ENCODE measurements at regions not wholly inside any gene's neighbourhood (a gene's known extent, or its start where the extent isn't known, plus 50 kb on each side); places are given as distances from the start of the nearest gene placed in this dataset.

DNA sequence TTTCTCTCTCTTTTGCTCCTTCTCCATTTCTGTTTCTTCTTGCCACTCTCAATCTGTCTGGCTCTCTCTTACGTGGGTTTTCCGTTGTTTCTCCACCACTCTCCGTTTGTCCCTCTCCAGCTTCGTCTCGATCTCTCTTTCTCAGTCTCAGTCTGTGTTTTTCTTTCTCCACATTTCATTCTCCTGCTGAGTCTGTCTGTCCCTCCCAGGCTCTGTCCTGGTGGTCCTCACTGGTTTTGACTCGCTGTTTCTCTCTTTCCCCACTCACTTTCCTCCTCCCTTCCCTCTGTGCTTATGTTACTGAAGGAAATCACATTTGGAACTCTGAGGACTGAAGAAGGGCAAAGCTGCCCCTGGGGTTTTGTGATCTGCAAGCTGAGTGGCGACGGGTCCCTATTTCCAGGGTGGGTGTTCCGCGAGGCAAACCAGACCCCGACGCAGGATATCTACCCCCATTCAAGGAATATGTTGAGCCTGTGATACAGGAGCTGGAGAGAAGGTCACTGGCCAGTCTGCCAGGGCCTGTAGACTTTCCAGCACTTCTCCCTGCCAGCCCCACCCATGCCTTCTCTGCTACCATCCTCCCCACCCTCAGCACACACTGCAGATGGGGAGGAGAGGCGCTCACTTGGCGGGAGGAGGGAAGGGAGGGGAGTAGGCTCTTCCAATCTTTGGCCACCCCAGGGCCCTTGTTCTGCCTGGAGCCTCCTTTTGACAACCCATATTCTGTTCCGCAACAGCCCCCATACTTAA lies 102.7 kb upstream of the MAP1LC3B2 start:
- intact Hi-C loops (cut with micrococcal nuclease): no loop called here
- TF ChIP-seq, protein P1, sequence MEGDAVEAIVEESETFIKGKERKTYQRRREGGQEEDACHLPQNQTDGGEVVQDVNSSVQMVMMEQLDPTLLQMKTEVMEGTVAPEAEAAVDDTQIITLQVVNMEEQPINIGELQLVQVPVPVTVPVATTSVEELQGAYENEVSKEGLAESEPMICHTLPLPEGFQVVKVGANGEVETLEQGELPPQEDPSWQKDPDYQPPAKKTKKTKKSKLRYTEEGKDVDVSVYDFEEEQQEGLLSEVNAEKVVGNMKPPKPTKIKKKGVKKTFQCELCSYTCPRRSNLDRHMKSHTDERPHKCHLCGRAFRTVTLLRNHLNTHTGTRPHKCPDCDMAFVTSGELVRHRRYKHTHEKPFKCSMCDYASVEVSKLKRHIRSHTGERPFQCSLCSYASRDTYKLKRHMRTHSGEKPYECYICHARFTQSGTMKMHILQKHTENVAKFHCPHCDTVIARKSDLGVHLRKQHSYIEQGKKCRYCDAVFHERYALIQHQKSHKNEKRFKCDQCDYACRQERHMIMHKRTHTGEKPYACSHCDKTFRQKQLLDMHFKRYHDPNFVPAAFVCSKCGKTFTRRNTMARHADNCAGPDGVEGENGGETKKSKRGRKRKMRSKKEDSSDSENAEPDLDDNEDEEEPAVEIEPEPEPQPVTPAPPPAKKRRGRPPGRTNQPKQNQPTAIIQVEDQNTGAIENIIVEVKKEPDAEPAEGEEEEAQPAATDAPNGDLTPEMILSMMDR (IDR thresholded peaks at IDR 0.05; ENCODE audit: unreplicated experiment): no peak
- ChIA-PET POLR2A (no interaction called here), CTCF (no interaction called here)
- Mint-ChIP-seq H3K27ac (ENCODE audit: low read depth, unreplicated experiment) (peak overlapping the region; percentile 40), H3K4me3 (ENCODE audit: unreplicated experiment) (no peak overlapping the region), H3K36me3 (ENCODE audit: insufficient read depth, unreplicated experiment) (peaks cover 5% of the 10 kb centered on the region), H3K27me3 (ENCODE audit: insufficient read depth, unreplicated experiment) (no peaks in the 10 kb centered on the region), H3K4me1 (ENCODE audit: insufficient read depth, unreplicated experiment) (peaks cover 17% of the 10 kb centered on the region), H3K9me3 (ENCODE audit: unreplicated experiment) (no peaks in the 10 kb centered on the region)
- BruUV-seq (replicated peaks): no TSS peak
- no peak for DNase-seq (ENCODE audit: unreplicated experiment)

DNA sequence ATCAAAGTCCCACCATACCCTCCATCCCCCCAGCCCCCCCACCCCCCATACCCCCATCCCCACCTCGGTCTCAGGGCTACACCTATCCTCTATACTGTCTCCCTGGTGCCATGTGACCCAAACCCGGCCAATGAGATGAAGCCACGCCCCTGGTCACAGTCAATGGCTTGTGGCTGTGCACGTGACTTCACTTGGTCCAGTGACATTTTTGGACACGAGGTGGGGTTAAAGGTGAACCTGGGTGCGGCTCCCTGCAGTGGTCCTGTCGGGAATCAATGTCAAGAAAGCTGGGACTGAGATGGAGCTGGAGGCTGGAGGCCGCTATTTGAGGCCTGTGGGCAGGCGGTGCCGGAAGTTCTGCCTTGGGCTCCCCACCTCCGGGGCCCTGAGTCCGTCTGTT lies 100.7 kb upstream of the MAP1LC3B2 start:
- BruUV-seq (replicated peaks): no TSS peak
- no peaks in the 10 kb centered on the region for H3K9me3 Mint-ChIP-seq (ENCODE audit: unreplicated experiment)
- intact Hi-C loops (cut with micrococcal nuclease): no loop called here
- H3K27ac Mint-ChIP-seq (ENCODE audit: low read depth, unreplicated experiment): no peak overlapping the region
- POLR2A ChIA-PET: no interaction called here
- DNase-seq (ENCODE audit: unreplicated experiment): no peak
- H3K27me3 Mint-ChIP-seq (ENCODE audit: insufficient read depth, unreplicated experiment): no peaks in the 10 kb centered on the region
- CTCF ChIA-PET: no interaction called here
- TF ChIP-seq, protein P1 (IDR thresholded peaks at IDR 0.05; ENCODE audit: unreplicated experiment): no peak
- no peak overlapping the region for H3K4me3 Mint-ChIP-seq (ENCODE audit: unreplicated experiment)
- peaks cover 17% of the 10 kb centered on the region for H3K4me1 Mint-ChIP-seq (ENCODE audit: insufficient read depth, unreplicated experiment)
- peaks cover 5% of the 10 kb centered on the region for H3K36me3 Mint-ChIP-seq (ENCODE audit: insufficient read depth, unreplicated experiment)

DNA sequence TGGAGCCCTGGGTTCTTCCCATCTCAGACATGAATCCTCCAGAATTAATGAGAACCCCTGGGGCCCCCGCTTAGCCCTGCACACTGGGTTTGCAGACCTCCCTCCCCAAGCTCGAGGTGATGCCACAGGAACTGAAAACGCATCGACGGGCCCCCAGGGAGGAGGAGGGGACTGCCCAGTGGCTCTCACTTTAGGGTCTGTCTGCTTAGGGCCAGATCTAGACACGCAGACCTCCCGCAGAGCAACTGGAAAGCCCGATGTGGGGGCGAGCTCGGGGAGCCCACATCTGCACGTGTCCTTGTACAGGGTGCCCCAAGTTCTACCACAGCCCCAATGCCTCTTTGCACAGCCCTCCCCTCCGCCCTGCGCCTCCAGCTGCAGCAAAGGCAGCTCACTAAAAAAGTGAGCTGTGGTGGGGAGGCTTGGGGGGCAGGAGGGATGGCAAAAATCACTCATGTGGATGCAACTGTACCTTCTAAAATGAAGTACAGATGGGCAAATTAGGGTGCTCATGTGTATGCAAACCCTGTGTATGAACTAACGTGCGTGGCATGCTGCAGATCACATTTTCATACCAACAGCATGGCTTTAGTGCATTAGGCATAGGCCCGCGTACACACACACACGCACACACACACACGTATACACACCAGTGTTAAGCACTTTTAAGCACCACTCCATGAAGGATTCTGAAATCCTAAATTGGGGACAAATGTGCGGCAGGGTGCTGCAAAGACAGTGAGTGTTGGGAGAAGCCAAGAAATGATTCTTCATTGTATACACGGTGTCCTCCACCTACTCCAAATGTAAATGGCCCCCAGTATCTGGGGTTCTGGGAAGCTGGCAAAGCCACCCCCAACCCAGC lies 99.9 kb upstream of the MAP1LC3B2 start:
- Mint-ChIP-seq H3K36me3 (ENCODE audit: insufficient read depth, unreplicated experiment) (peaks cover 5% of the 10 kb centered on the region), H3K4me1 (ENCODE audit: insufficient read depth, unreplicated experiment) (peaks cover 17% of the 10 kb centered on the region), H3K9me3 (ENCODE audit: unreplicated experiment) (no peaks in the 10 kb centered on the region), H3K27ac (ENCODE audit: low read depth, unreplicated experiment) (no peak overlapping the region), H3K4me3 (ENCODE audit: unreplicated experiment) (no peak overlapping the region), H3K27me3 (ENCODE audit: insufficient read depth, unreplicated experiment) (no peaks in the 10 kb centered on the region)
- TF ChIP-seq, protein P1 (IDR thresholded peaks at IDR 0.05; ENCODE audit: unreplicated experiment): no peak
- ChIA-PET POLR2A (no interaction called here), CTCF (interaction anchor here (0.7 kb wide), 1 partner anchor 156 kb away, joined by 3 read pairs; no protein-coding TSS in a partner anchor)
- intact Hi-C loops (cut with micrococcal nuclease): no loop called here
- no peak for DNase-seq (ENCODE audit: unreplicated experiment)
- no TSS peak for BruUV-seq (replicated peaks)

DNA sequence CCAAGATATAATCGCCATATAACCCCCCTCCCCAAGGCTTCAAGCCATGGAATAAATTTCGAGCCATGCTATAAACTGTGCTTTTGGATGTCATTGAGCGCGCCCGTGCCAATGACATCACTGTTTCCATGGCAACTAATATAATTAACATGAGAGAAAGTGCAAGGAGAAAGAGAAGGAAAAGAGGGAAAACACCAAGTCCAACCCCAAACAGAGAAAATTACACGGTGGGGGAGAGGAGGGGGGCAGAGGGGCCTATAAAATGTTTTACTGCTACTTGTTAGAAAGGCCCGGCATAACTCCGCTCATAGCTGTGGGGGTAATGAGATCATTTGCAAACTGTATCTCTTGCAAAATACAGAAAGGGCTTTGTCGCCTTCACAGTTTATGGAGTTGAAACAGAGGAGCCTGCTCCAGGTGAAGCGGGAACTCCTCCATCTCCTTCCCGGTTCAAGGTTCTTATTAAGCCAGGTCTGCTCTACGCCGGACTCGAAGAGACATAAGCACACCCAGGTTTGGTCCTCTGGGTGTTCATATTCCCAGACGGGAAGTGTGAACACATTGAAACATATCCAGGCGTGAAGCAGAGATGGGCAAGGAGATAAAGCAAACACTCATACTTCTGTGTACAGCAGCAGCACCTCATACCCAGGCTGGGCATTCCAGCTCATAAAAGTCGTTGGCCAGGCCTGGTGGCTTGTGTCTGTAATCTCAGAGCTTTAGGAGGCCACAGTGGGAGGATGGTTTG lies 99.1 kb upstream of the MAP1LC3B2 start:
- intact Hi-C loops (cut with micrococcal nuclease): no loop called here
- ChIA-PET CTCF (interaction anchor here (0.6 to 0.7 kb wide), 2 partner anchors 156 to 429 kb away, joined by 3 read pairs; no protein-coding TSS in a partner anchor), POLR2A (interaction anchor here (0.7 kb wide), 1 partner anchor 23 kb away, joined by 5 read pairs; no protein-coding TSS in a partner anchor)
- TF ChIP-seq, protein P1 (IDR thresholded peaks at IDR 0.05; ENCODE audit: unreplicated experiment): no peak
- Mint-ChIP-seq H3K9me3 (ENCODE audit: unreplicated experiment) (no peaks in the 10 kb centered on the region), H3K36me3 (ENCODE audit: insufficient read depth, unreplicated experiment) (peaks cover 5% of the 10 kb centered on the region), H3K27me3 (ENCODE audit: insufficient read depth, unreplicated experiment) (no peaks in the 10 kb centered on the region), H3K4me3 (ENCODE audit: unreplicated experiment) (no peak overlapping the region), H3K4me1 (ENCODE audit: insufficient read depth, unreplicated experiment) (peaks cover 10% of the 10 kb centered on the region), H3K27ac (ENCODE audit: low read depth, unreplicated experiment) (no peak overlapping the region)
- DNase-seq (ENCODE audit: unreplicated experiment): no peak
- no TSS peak for BruUV-seq (replicated peaks)
